CD4-positive, alpha-beta T cell (primary cell): ENCODE measurements at regions not wholly inside any gene's neighbourhood (a gene's known extent, or its start where the extent isn't known, plus 50 kb on each side); places are given as distances from the start of the nearest gene placed in this dataset.

ENCODE experiments used
- ATAC-seq: fragments of 200-7000 bp; cut with Tn5 transposase; one replicate; pipeline ENCODE4 v1.10.0; 2022; ENCODE audit warnings: mild to moderate bottlenecking; ENCODE audit not compliant: poor library complexity
- CTCF ChIA-PET: fragments of 350-600 bp; sonication (Branson Sonifier 250); formaldehyde crosslinking; loops from one replicate; lab custom pipeline; 2021; ENCODE audit warnings: antibody characterized with exemption, inconsistent platforms; lab: Charles Lee
- POLR2A ChIA-PET: fragments of 350-600 bp; sonication (Branson Sonifier 250); formaldehyde crosslinking; loops from one replicate; lab custom pipeline; 2021; ENCODE audit warnings: antibody characterized with exemption, inconsistent platforms; lab: Charles Lee
- DNase-seq, 14 experiments: peaks; one replicate each; pipeline ENCODE4 v3.0.0-alpha.2; 2013 to 2020; ENCODE audit warnings: mixed read lengths in 2 of 14
- H3K27ac ChIP-seq, 2 donors: one replicate each; pipeline versions ENCODE4 v1.5.1 to v1.7.0; 2013; ENCODE audit warnings: low read length in 2 of 2, low read depth in 1 of 2, mild to moderate bottlenecking in 1 of 2
- H3K27me3 ChIP-seq, 2 experiments: 1 replicate in 1 of 2; 2 replicates in 1 of 2; pipeline versions ENCODE4 v1.6.1 to v1.7.0; 2013; ENCODE audit warnings: low read length in 2 of 2, control low read depth in 1 of 2, mild to moderate bottlenecking in 1 of 2, moderate library complexity in 1 of 2; ENCODE audit not compliant: insufficient read depth in 2 of 2, control insufficient read depth in 1 of 2
- H3K36me3 ChIP-seq: one replicate; pipeline ENCODE4 v1.6.1; 2013; ENCODE audit warnings: low read length, control low read depth; ENCODE audit not compliant: insufficient read depth
- H3K4me1 ChIP-seq: one replicate; pipeline ENCODE4 v1.6.1; 2013; ENCODE audit warnings: low read length, control low read depth; ENCODE audit not compliant: insufficient read depth
- H3K4me3 ChIP-seq: one replicate; pipeline ENCODE4 v1.5.1; 2013; ENCODE audit warnings: mild to moderate bottlenecking, low read length, moderate library complexity
- H3K9me3 ChIP-seq, 2 experiments: 1 replicate in 1 of 2; 2 replicates in 1 of 2; pipeline versions ENCODE4 v1.6.1 to v1.7.0; 2013; ENCODE audit warnings: low read length in 2 of 2, mild to moderate bottlenecking in 2 of 2, control low read depth in 1 of 2, moderate library complexity in 1 of 2; ENCODE audit not compliant: control insufficient read depth in 1 of 2, insufficient read depth in 1 of 2
- H3K27ac Mint-ChIP-seq: one replicate; pipeline ENCODE4 v1.8.0; 2020; ENCODE audit warnings: mixed read lengths
- H3K27me3 Mint-ChIP-seq: one replicate; pipeline ENCODE4 v1.8.0; 2021; ENCODE audit warnings: mixed read lengths
- H3K36me3 Mint-ChIP-seq: one replicate; pipeline ENCODE4 v1.8.0; 2021; ENCODE audit warnings: low read depth, mixed read lengths
- H3K4me1 Mint-ChIP-seq: one replicate; pipeline ENCODE4 v1.8.0; 2021; ENCODE audit warnings: low read depth, mixed read lengths
- H3K4me3 Mint-ChIP-seq: one replicate; pipeline ENCODE4 v1.8.0; 2020; ENCODE audit warnings: mild to moderate bottlenecking, mixed read lengths
- H3K9me3 Mint-ChIP-seq: one replicate; pipeline ENCODE4 v1.8.0; 2020; ENCODE audit warnings: mixed read lengths
- intact Hi-C, 2 experiments: fragments of 100-400 bp; cut with DNase I in 1 of 2; cut with micrococcal nuclease in 1 of 2; formaldehyde crosslinking; loops; one replicate each; pipeline versions ENCODE4 v1.15.1 to v1.9.0; 2023 to 2025; cut with DNase I, micrococcal nuclease
- TF ChIP-seq, protein P1 (sequence below): fragments of 200-600 bp; IDR thresholded peaks from one replicate; pipeline ENCODE4 v1.8.0; 2022; ENCODE audit warnings: antibody characterized with exemption, mild to moderate bottlenecking

DNA sequence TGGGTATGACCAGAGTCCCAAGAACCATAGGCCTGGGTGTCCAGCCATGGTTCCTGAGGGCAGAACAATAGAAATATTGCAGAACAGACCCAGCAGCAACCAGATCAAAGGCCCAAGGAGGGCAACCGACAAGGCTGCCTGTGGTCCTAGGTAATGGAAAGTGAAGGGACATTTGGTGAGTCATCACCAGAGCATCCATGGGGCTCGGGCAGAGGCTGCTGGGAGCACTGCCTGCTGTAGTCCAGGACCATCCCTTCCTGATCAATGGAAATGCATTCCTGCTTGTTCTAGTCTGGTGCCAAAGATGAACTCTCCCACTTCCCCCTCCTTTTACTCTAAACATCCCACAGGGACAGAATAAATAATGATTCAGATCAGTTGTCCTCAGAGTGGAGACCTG is 172.8 kb upstream of the CACNA1E start:
- Histone ChIP-seq H3K9me3 (no peaks in the 10 kb centered on the region), H3K4me3 (no peak overlapping the region), H3K27ac (no peak overlapping the region), H3K27me3 (peaks cover 17 to 18% of the 10 kb centered on the region in 2 experiments), H3K4me1 (peaks cover 5% of the 10 kb centered on the region), H3K36me3 (no peaks in the 10 kb centered on the region)
- Mint-ChIP-seq H3K4me1 (no peaks in the 10 kb centered on the region), H3K27ac (no peak overlapping the region), H3K36me3 (no peaks in the 10 kb centered on the region), H3K9me3 (no peaks in the 10 kb centered on the region), H3K4me3 (no peak overlapping the region), H3K27me3 (peaks cover 39% of the 10 kb centered on the region)
- TF ChIP-seq, protein P1, sequence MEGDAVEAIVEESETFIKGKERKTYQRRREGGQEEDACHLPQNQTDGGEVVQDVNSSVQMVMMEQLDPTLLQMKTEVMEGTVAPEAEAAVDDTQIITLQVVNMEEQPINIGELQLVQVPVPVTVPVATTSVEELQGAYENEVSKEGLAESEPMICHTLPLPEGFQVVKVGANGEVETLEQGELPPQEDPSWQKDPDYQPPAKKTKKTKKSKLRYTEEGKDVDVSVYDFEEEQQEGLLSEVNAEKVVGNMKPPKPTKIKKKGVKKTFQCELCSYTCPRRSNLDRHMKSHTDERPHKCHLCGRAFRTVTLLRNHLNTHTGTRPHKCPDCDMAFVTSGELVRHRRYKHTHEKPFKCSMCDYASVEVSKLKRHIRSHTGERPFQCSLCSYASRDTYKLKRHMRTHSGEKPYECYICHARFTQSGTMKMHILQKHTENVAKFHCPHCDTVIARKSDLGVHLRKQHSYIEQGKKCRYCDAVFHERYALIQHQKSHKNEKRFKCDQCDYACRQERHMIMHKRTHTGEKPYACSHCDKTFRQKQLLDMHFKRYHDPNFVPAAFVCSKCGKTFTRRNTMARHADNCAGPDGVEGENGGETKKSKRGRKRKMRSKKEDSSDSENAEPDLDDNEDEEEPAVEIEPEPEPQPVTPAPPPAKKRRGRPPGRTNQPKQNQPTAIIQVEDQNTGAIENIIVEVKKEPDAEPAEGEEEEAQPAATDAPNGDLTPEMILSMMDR, result no peak
- no peak for DNase-seq
- intact Hi-C loops, result no loop called here
- POLR2A ChIA-PET, result no interaction called here
- CTCF ChIA-PET, result no interaction called here
- ATAC-seq, result no peak

DNA sequence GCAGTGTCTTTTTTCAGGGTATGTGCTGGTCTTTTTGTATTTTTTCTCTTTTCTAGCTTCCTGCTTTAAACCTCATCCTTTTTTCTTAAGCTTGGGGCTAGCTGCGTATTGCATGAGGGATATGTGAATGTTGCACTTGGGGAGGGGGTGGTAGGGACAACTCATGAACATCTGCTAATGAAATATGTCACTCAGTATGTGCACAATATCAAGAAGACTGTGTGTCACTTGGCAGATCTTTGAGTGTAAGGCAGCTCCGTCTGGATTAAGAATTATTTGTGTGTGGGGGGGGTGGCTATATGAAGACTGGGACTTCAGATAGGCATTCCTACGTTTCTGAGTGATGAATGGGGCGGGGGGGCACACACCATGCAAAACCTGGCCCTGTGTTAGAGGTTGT is 170.4 kb upstream of the CACNA1E start:
- Histone ChIP-seq H3K4me1 (peaks cover 13% of the 10 kb centered on the region), H3K27ac (no peak overlapping the region), H3K4me3 (no peak overlapping the region), H3K27me3 (peaks cover 36 to 40% of the 10 kb centered on the region in 2 experiments), H3K36me3 (no peaks in the 10 kb centered on the region), H3K9me3 (peaks cover 0 to under 1% of the 10 kb centered on the region in 2 experiments)
- intact Hi-C loops, result no loop called here
- peaks cover 51% of the 10 kb centered on the region for H3K27me3 Mint-ChIP-seq
- H3K4me1 Mint-ChIP-seq, result peaks cover 6% of the 10 kb centered on the region
- no peak overlapping the region for H3K4me3 Mint-ChIP-seq
- ChIA-PET POLR2A (no interaction called here), CTCF (no interaction called here)
- H3K9me3 Mint-ChIP-seq, result no peaks in the 10 kb centered on the region
- no peak for ATAC-seq
- H3K27ac Mint-ChIP-seq, result no peak overlapping the region
- no peak for DNase-seq
- TF ChIP-seq, protein P1, result no peak
- H3K36me3 Mint-ChIP-seq, result no peaks in the 10 kb centered on the region

DNA sequence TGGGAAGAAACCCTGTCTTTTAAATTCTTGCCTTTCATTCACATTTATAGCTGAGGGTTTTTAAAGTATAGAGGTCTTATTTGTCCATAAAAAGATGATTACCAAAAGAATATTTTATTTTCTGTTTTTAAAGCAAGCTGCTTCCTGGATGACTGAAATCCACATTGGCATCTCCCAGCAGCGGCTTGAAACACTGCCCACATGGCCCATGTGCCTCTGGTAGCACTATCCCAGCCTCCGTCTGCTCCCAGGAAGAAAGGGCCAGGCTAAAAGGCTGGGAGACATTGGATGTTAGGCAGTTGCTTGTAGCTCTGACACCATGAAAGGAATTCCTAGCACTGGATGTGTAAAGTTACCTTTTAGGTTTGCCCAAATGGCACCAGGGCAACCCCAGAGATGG is 169.9 kb upstream of the CACNA1E start:
- ATAC-seq (no peak), DNase-seq (no peak)
- Histone ChIP-seq H3K4me1 (peaks cover 18% of the 10 kb centered on the region), H3K4me3 (no peak overlapping the region), H3K27ac (no peak overlapping the region), H3K9me3 (peaks cover 0 to 6% of the 10 kb centered on the region in 2 experiments), H3K27me3 (peaks cover 41 to 46% of the 10 kb centered on the region in 2 experiments), H3K36me3 (no peaks in the 10 kb centered on the region)
- no peaks in the 10 kb centered on the region for H3K36me3 Mint-ChIP-seq
- POLR2A ChIA-PET, result interaction anchor here (1.1 kb wide), 1 partner anchor 123 kb away, joined by 4 read pairs; no protein-coding TSS in a partner anchor
- H3K4me3 Mint-ChIP-seq, result no peak overlapping the region
- intact Hi-C loops, result no loop called here
- peaks cover 56% of the 10 kb centered on the region for H3K27me3 Mint-ChIP-seq
- no peak overlapping the region for H3K27ac Mint-ChIP-seq
- H3K4me1 Mint-ChIP-seq, result peaks cover 11% of the 10 kb centered on the region
- TF ChIP-seq, protein P1, result no peak
- H3K9me3 Mint-ChIP-seq, result no peaks in the 10 kb centered on the region
- CTCF ChIA-PET, result no interaction called here
